Activated effector memory CD4-positive, alpha-beta T cell treated with Interleukin-2 at 50 U/mL for 16 hours (primary cell): ENCODE measurements at regions not wholly inside any gene's neighbourhood (a gene's known extent, or its start where the extent isn't known, plus 50 kb on each side); places are given as distances from the start of the nearest gene placed in this dataset.

Experiments
- DNase-seq: peaks from one replicate; pipeline ENCODE4 v3.0.0-alpha.2; 2020

GRCh38 chr13:31442571-31442970 is 242.8 kb downstream of the B3GLCT start:
- no peak for DNase-seq

DNA sequence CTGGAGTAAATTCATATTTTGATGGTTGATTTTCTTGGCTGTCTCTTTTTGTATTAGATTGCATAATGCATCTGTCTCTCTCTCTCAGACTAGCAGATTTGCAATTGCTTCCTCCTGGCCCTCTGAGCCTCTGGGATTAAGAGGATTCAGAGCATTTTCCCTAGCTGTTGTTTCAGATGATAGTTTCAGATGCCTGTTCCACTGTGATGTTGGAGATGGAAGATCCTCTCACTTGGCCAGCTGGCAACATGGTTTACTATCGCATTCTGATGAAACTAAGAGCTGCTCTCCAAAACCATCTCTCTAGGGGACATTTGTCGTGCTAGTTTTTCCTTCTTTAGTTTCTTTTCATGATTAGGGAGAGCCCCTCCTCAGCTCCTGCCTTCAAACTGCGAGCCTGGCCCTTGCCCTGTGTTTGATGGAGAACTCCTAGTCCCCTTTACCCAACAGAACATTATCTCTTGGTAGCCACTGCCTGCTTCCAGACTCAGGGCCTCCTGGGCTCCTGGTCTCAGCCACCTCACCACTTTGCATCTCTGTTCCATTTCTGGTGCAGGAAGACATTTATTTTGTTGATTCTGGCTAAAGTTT is 244.6 kb downstream of the B3GLCT start:
- DNase-seq, result no peak

DNA sequence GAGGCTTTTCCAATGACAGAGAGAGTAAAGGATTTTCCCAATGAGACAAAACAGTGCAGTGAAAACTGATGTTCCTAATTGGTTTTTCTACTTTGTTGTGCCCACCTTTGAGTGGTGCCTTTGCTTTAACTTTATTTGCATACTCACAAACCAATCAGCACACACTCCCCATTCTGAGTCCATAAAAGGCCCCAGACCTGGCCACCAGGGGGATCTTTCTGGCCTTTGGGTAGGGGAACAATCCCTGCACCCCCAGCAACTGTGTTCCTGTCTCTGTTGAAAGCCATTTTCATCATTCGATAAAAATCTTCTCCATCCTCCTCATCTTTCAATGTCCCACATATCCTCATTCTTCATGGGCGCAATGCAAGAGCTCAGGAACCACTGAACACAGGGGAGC is 252.8 kb downstream of the B3GLCT start:
- no peak for DNase-seq

GRCh38 chr13:31455581-31455980 is 255.8 kb downstream of the B3GLCT start:
- DNase-seq, result no peak

DNA sequence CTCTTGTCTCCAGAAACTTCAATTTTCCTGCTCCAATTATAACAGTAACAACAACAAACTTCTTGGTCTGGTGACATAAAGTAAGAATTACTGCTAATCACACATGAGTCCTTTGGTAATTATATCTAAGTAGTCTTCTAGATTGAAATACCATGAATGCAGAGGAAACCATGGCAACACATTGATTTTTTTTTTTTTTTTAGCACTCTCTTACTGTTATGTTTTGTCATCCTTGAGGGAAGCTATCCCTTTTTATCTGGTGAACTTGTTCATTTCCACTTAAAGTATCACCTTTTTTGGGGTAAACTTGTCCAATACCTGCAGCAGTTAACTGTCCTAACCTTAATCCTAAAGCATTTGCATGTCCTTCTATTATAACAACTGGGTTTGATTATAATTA is 256.3 kb downstream of the B3GLCT start:
- DNase-seq, result no peak

DNA sequence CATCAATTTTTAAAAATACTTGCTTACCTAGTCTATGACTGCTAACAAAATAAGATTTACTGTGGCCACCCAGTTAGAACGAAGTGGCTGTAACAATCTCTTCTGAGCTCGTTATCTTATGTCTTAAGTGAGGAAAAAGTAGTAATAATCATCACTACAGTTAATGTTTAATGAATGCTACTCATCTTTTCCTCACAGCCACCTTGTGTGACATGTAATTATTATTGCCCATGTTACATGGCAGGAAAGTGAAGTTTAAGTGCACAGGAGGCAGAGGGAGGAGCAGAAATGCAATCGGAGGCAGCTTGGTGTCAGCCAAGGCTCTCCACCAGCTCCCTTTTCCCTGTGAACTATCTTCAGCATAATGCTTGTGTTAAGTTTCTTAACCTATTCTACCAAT is 260.3 kb downstream of the B3GLCT start:
- no peak for DNase-seq

GRCh38 chr13:31461923-31462322 is 262.1 kb downstream of the B3GLCT start:
- no peak for DNase-seq

DNA sequence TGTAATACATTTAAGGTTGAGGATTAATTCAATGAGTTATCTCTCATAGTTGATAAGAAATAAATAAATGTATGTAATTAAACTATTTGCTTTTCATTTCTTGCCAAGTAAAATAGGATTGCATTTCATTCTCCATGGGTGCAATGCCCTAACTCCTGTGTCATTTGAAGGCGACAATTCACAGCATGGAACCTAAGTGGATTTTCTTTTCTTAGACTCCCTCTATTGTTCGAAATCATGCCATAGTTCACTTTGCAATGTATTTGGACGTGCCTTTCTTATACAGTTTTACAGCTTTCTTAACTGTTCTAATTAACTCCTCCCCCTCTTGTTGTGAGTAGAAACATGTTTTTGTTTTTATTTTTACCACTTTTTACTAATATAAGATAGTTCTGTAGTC is 263.0 kb downstream of the B3GLCT start:
- no peak for DNase-seq

DNA sequence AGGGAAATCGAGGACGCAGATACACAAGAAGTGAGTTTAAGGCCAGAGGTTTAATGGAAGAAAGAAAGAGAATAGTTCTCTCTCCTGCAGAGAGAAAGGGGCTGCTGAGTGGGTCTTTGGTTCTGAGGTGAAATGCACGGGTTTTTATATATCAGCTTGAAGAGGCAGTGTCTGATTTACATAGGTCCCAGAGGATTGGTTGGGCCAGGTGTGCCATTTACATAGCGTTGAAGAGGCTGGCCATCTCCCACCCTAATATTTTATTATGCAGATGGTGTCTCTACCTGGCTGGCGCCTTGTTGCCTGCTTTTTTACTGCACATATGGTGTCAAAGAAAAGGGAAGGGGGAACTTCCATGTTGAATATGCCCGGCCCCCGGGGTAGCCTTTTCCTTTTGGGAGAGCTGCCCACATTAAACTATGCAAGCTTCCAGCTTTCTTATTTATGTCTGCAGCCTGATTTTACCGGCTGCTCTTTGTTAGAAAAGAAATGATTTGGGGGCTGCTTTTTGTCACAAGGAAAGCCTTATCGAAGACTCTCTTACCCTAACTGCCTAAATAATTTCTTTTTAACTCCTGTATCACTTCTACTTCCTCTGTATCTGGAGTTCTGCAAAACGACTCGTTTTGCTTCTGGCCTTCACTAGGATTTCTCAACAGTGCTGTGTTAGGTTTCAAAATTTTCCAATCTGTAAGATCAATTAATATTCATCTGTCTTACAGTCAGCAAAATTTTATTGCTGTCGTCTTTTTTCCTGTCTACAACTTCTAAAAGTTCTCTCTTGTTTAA is 268.5 kb downstream of the B3GLCT start:
- DNase-seq, result no peak

- no peak for DNase-seq
Measured at GRCh38 chr13:31469377-31469776, 269.6 kb downstream of the B3GLCT start.

DNA sequence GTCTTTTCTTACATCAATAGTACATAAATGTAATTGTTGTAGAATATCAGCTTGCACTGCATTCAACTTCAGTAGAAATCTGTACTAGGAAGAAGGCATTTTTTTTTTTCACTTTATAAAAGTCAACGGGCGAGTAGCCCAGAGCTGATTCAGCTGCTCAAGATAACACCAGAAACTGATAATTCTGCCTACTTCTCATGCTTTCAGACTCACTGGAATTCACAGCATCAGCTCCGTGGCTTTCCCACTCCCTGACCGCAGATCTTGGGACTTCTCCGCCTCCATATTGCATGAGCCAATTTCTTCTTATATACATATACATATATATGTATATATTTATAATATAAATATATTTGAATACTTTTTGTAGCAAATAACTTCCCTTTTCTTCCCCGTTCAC is 263.1 kb upstream of the RXFP2 start:
- DNase-seq, result no peak

DNA sequence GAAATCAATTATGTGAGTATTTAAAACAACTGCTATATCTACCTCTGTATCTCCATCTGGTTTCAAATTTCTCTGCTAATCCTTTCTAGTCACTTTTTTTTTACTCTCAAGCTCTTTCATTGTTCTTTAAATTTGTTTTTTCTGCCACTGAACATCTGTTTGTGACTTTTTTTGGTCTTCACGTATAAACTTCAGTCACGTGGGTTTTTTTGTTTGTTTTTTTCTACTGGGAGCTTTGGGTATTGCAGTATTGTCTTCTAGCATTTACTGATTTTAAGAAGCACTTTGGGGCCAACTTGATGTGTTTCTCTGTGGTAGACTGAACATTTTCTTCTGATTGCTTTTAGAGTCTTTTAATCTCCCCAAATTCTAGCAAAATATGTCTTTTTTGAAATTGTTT is 262.6 kb upstream of the RXFP2 start:
- no peak for DNase-seq

- no peak for DNase-seq
Measured at GRCh38 chr13:31477961-31478360, 261.4 kb upstream of the RXFP2 start.

GRCh38 chr13:31485183-31485582 is 254.1 kb upstream of the RXFP2 start:
- no peak for DNase-seq

DNA sequence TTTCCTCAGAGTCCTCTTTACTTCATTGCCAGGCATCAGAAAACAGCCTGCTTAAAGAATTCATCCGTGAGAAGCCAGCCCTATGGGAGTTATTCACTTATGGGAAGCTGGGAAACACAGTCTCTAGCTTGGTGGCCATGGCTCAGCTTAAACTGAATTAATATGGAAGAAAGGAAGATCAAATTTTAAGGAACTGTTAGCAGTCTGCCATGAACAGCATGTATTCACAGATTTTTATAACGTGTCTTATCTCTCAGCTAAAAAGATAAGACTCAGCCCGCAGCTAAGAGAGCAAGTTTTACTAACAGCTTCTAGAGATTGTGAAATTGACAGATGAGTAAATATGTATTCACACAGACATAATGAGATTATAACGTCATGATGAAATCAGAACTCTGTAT is 253.7 kb upstream of the RXFP2 start:
- DNase-seq, result no peak

DNA sequence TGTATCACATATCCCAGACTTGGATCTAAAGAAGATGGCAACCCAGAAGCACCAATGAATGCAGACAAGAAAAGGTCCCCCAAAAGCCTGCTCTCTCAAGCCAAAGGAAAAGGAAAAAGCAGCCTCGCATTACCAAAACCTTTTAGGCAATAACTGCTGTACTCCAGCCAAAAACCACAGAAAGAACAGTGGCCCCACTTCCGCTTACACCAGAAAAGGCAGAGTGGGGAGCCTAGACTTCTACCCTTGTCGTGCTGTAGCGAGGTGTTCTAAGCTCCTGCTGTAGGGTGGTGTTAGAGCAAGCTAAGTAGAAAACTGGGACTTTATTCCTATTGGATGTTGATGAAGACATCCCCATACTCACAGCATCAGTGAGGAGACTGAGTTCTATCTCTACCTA is 244.0 kb upstream of the RXFP2 start:
- no peak for DNase-seq

DNA sequence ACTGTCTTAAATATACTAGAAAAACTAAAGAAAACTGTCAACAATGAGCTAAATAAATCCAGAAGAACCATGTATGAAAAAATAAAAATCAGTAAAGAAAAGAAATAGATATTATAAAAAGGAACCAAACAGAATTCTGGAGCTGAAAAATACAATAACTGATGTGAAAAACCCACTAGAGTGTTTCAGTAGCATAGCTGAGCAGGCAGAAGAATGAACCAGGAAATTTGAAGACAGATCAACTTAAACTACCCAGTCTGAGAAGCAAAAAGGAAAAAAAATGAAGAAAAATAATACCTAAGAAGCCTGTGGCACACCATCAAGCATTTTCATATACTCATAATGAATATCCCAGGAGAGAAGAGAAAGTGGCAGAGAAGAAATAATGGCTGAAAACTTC is 240.1 kb upstream of the RXFP2 start:
- DNase-seq, result no peak

- no peak for DNase-seq
Measured at GRCh38 chr13:31503626-31504025, 235.7 kb upstream of the RXFP2 start.

GRCh38 chr13:31504918-31505317 is 234.4 kb upstream of the RXFP2 start:
- no peak for DNase-seq

DNA sequence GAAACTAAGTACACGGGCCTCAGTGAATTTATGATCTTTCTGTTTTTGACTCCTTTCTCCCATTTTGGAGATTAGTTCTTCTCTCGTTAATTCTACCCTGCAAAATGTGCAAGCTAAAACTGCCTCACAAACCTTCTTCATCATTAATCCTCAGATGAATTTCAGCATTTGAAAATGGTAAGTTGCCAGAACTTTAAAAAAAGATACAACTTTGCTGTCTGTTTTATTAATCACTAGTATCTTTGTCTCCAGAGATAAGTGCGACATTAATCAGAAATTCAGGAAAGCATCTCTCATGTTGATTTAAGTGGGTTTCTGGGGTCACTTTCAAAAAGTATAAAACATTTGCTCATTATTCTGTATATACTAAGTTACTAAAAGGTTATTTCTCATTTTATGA is 227.0 kb upstream of the RXFP2 start:
- no peak for DNase-seq

DNA sequence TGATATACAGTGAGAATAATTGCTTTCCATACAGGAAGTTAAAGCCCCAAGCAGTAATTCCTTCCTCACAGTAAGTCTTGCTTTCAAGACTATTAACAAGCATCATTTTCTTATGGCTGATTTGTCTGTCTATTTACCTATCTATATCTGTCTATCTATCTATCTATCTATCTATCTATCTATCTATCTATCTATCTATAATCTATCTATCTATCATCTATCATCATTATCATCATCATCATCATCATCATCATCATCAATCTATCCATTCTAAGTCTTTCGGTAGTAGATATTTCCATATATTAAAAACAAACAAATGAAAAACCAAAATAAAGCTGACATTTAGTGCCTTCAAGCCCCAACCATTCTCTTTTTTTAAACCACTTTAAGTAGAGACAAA is 224.4 kb upstream of the RXFP2 start:
- no peak for DNase-seq

DNA sequence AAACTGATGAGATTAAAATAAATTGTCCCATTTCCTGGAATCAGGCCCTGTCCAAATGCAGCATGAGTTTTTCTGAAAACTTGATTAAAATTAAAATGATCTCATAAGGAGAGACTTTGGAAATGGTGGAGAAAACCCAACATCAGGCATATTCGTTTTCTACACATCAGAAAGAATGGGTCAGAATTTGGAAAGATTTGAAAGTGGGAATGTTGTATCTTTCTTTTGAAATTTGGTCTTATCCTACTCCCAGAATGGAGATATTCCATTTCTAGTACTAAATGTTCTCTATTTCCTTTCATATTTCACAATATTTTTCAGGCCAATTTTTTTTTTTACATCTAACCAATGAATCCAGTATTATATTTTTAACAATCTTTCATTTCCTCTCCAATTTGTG is 223.9 kb upstream of the RXFP2 start:
- no peak for DNase-seq

- no peak for DNase-seq
Measured at GRCh38 chr13:31517599-31517998, 221.7 kb upstream of the RXFP2 start.

DNA sequence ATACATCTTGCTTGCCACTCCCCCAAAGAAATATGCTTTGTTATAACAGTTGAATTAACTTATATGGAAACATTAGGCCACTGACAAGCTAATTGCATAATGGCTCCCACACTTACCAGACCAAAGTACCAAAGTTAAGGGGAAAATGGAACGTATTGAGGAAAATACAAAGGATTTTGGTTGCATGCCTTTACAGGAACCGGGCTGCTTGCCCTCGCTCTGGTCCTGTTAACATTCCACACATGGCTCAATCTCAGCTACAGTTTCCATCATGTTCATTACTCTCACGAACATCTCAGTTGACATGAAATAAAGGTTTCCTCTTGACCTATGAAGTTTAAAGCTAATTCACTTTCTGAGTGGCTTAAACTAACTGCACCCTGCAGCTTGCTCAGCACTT is 220.7 kb upstream of the RXFP2 start:
- DNase-seq, result no peak

DNA sequence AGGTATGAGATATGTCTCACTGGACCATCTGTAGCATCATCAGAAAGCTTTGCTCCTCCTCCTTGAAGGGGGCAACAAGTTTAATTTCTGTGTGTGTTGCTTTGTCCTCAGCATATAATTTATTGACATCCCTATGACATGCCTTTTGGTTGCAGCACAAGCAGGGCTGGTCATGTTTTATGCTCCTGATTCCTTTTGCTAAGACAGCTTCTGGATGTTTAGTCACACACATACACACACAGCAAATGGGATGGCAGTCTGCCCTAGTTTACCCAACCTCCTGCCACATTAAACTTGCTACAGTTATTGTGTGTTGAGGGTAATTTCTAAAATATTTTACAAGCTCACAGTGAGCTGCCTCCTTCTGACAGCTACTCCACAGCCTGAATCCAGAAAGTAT is 217.9 kb upstream of the RXFP2 start:
- no peak for DNase-seq
